Upper lobe of right lung (tissue), 1 donor: ENCODE measurements at regions not wholly inside any gene's neighbourhood (a gene's known extent, or its start where the extent isn't known, plus 50 kb on each side); places are given as distances from the start of the nearest gene placed in this dataset.
"Not testable (repeated sequence)": the region's sequence is repeated elsewhere in the genome, so short reads cannot be mapped to it uniquely, and the experiment has no call there.

Source experiments
- ATAC-seq: fragments of 200-7000 bp; cut with Tn5 transposase; one replicate; pipeline ENCODE4 v1.9.1; 2020; ENCODE audit warnings: mild to moderate bottlenecking, moderate library complexity
- DNase-seq: peaks from one replicate; pipeline ENCODE4 v3.0.0-alpha.2; 2020
- H3K27ac ChIP-seq: fragments of 200-600 bp; one replicate; pipeline ENCODE4 v1.8.0; 2022
- H3K27me3 ChIP-seq: fragments of 200-600 bp; one replicate; pipeline ENCODE4 v1.8.0; 2022; ENCODE audit warnings: mild to moderate bottlenecking
- H3K36me3 ChIP-seq: fragments of 200-600 bp; one replicate; pipeline ENCODE4 v1.8.0; 2022
- H3K4me1 ChIP-seq: fragments of 200-600 bp; one replicate; pipeline ENCODE4 v1.8.0; 2022
- H3K4me3 ChIP-seq: fragments of 200-600 bp; one replicate; pipeline ENCODE4 v1.8.0; 2022; ENCODE audit warnings: mild to moderate bottlenecking
- H3K9me3 ChIP-seq: fragments of 200-600 bp; one replicate; pipeline ENCODE4 v1.8.0; 2022
- intact Hi-C: fragments of 100-400 bp; cut with DNase I; formaldehyde crosslinking; loops from one replicate; pipeline ENCODE4 v1.11.0; 2022
- TF ChIP-seq, protein P1 (sequence below): fragments of 200-600 bp; IDR thresholded peaks from one replicate; pipeline ENCODE4 v1.8.0; 2022; ENCODE audit warnings: antibody characterized with exemption
- donor health status: DM: no; HTN: yes; CAD: no; lungs with severe emphysema.

GRCh38 chrY:7659047-7659446 lies 747.5 kb upstream of the AMELY start:
- peak; percentile 53 for ATAC-seq
- Histone ChIP-seq H3K36me3 (no peaks in the 10 kb centered on the region), H3K27me3 (no peaks in the 10 kb centered on the region), H3K4me3 (no peak overlapping the region), H3K4me1 (no peaks in the 10 kb centered on the region), H3K9me3 (no peaks in the 10 kb centered on the region), H3K27ac (no peak overlapping the region)
- no peak for DNase-seq
- TF ChIP-seq, protein P1, sequence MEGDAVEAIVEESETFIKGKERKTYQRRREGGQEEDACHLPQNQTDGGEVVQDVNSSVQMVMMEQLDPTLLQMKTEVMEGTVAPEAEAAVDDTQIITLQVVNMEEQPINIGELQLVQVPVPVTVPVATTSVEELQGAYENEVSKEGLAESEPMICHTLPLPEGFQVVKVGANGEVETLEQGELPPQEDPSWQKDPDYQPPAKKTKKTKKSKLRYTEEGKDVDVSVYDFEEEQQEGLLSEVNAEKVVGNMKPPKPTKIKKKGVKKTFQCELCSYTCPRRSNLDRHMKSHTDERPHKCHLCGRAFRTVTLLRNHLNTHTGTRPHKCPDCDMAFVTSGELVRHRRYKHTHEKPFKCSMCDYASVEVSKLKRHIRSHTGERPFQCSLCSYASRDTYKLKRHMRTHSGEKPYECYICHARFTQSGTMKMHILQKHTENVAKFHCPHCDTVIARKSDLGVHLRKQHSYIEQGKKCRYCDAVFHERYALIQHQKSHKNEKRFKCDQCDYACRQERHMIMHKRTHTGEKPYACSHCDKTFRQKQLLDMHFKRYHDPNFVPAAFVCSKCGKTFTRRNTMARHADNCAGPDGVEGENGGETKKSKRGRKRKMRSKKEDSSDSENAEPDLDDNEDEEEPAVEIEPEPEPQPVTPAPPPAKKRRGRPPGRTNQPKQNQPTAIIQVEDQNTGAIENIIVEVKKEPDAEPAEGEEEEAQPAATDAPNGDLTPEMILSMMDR: no peak
- intact Hi-C loops: no loop called here

DNA sequence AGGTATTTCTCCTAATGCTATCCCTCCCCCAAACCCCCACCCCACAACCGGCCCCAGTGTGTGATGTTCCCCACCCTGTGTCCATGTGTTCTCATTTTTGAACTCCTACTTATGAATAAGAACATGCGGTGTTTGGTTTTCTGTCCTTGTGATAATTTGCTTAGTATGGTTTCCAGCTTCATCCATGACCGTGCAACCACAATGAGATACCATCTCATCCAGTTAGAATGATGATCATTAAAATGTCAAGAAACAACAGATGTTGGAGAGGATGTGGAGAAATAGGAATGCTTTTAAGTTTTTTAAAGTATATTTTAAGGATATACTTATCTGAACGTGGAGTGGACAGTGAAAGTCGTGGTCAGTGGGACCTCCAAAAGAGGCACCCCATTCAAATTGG lies 745.0 kb upstream of the AMELY start:
- Histone ChIP-seq H3K4me1 (no peaks in the 10 kb centered on the region), H3K27ac (no peak overlapping the region), H3K27me3 (no peaks in the 10 kb centered on the region), H3K36me3 (no peaks in the 10 kb centered on the region), H3K9me3 (no peaks in the 10 kb centered on the region), H3K4me3 (no peak overlapping the region)
- ATAC-seq: no peak
- intact Hi-C loops: no loop called here
- TF ChIP-seq, protein P1: no peak
- DNase-seq: no peak

DNA sequence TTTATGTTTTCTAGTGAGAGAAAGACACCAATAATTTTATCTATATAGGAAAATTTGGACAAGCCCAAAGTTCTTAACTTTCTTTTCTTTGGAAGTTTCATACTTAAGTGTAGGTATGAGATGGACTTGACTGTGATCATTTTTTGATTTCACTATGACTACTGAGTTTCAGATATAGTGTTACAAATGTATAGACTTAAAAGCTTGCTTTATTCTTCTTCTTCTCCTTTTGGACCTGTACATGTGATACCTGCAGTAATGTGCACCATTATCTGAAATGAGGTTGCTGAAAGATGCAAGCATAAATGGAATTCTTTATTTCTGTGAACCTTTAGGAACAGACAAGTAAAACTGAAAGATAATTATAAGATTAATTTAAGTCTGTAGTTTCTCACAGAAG lies 743.4 kb upstream of the AMELY start:
- H3K4me1 ChIP-seq: no peaks in the 10 kb centered on the region
- no peaks in the 10 kb centered on the region for H3K9me3 ChIP-seq
- ATAC-seq (no peak), DNase-seq (no peak)
- no peaks in the 10 kb centered on the region for H3K36me3 ChIP-seq
- intact Hi-C loops: no loop called here
- TF ChIP-seq, protein P1: no peak
- no peak overlapping the region for H3K27ac ChIP-seq
- no peaks in the 10 kb centered on the region for H3K27me3 ChIP-seq
- H3K4me3 ChIP-seq: no peak overlapping the region

GRCh38 chrY:7649866-7650265 lies 738.3 kb upstream of the AMELY start:
- ATAC-seq, H3K36me3 ChIP-seq, H3K27me3 ChIP-seq, H3K4me3 ChIP-seq, H3K4me1 ChIP-seq, intact Hi-C loops, H3K9me3 ChIP-seq, DNase-seq, H3K27ac ChIP-seq: not testable (repeated sequence)
